Fibroblast of mammary gland (primary cell): ENCODE measurements at regions not wholly inside any gene's neighbourhood (a gene's known extent, or its start where the extent isn't known, plus 50 kb on each side); places are given as distances from the start of the nearest gene placed in this dataset.

Experiments used
- DNase-seq: peaks from one replicate; pipeline ENCODE4 v3.0.0-alpha.2; 2010; ENCODE audit warnings: low read depth
- H3K4me3 ChIP-seq: 2 replicates; pipeline ENCODE4 v1.5.1; 2011; ENCODE audit warnings: low read depth, mild to moderate bottlenecking, low read length, moderate library complexity; ENCODE audit not compliant: control insufficient read depth
- TF ChIP-seq, protein P1 (sequence below): conservative IDR thresholded peaks from 2 replicates; pipeline ENCODE4 v1.5.1; 2011; ENCODE audit warnings: low read depth, low read length, inconsistent platforms; ENCODE audit not compliant: control insufficient read depth, insufficient read depth

DNA sequence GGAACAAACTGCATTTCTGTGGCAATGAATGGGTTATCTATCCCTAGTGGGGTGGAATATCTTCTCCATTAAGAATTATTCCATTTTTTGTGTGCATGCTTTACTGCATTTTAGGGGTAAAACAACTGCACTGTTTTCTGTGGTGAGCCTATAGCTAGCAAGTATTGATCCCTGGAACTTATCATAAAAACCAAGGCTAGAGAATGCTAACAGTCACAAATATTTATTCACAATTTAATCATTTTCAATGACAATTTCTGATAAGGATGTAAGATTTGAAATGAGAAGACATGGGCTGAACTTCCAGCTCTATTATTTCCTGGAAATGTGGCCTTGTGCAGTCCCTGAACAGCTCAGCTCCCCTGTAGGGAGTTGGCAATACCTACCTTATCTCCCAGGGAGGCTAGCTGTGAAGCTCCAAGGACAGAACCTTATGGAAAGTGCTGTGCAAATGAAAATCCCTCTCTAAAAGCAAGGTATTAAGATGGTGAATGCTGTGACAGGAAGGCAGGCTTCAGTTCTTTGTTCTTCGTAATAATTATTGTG lies 51.5 kb upstream of the FAM216B start:
- TF ChIP-seq, protein P1, sequence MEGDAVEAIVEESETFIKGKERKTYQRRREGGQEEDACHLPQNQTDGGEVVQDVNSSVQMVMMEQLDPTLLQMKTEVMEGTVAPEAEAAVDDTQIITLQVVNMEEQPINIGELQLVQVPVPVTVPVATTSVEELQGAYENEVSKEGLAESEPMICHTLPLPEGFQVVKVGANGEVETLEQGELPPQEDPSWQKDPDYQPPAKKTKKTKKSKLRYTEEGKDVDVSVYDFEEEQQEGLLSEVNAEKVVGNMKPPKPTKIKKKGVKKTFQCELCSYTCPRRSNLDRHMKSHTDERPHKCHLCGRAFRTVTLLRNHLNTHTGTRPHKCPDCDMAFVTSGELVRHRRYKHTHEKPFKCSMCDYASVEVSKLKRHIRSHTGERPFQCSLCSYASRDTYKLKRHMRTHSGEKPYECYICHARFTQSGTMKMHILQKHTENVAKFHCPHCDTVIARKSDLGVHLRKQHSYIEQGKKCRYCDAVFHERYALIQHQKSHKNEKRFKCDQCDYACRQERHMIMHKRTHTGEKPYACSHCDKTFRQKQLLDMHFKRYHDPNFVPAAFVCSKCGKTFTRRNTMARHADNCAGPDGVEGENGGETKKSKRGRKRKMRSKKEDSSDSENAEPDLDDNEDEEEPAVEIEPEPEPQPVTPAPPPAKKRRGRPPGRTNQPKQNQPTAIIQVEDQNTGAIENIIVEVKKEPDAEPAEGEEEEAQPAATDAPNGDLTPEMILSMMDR = no peak
- no peak for DNase-seq
- H3K4me3 ChIP-seq = no peak overlapping the region
